ENCODE measurements at regions not wholly inside any gene's neighbourhood (a gene's known extent, or its start where the extent isn't known, plus 50 kb on each side); places are given as distances from the start of the nearest gene placed in this dataset.

DNA sequence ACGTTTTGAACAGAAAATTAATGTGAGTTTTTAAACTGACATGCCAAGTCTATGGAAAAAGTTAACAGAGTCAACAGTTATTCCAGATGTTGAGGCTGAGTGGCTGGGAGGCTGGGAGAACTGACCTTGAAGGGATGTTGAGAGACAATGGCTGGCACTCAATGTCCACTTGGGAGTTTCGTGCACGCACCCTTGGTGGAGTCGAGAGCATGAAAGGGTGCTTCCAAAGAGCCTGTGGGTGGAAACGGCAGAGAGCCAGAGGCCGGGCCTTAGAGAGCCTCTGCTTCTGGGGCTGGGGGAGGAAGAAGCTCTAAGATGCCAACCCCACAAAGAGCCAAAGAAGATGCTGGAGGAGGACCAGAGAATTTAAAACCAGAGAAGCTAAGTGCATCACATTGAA, 63.4 kb upstream of the L3MBTL4 start:
- TF ChIP-seq GATA2 (IDR thresholded peaks at IDR 0.05; ENCODE audit: low read depth, low read length) (no peak), GATA3 (IDR thresholded peaks at IDR 0.05; ENCODE audit: low read depth, low read length) (no peak)
